HL-60 (cell line): ENCODE measurements at regions not wholly inside any gene's neighbourhood (a gene's known extent, or its start where the extent isn't known, plus 50 kb on each side); places are given as distances from the start of the nearest gene placed in this dataset.

ENCODE experiments used
- GABPA ChIP-seq: IDR thresholded peaks from 2 replicates; pipeline ENCODE4 v1.6.1; 2012; ENCODE audit warnings: low read depth
- POLR2AphosphoS5 ChIP-seq: IDR thresholded peaks from 2 replicates; pipeline ENCODE4 v1.6.1; 2012; ENCODE audit warnings: low read depth
- TF ChIP-seq, protein P1 (sequence below): IDR thresholded peaks from one replicate; pipeline ENCODE4 v1.5.1; 2011; ENCODE audit warnings: low read length, control low read depth, inconsistent platforms; ENCODE audit not compliant: insufficient read depth

DNA sequence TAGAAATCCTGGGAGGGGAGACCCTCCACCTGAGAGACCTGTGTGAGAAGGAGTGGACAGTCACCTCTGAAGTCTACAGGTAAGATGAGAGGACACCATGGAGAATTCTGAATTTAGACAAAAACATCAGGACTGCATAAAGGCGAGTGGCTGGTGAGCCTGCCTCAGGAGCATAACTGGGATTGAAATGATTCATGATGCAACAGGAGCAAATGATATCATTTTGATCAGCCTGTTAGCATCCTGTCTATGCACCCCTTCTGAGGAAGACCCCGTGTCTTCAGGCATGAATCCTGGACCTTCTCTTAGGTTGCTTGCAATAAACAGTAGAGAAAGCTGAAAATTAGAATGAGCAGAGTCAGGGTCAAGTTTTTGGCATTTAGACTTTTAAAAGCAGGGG lies 245.8 kb downstream of the ETAA1 start:
- TF ChIP-seq, protein P1, sequence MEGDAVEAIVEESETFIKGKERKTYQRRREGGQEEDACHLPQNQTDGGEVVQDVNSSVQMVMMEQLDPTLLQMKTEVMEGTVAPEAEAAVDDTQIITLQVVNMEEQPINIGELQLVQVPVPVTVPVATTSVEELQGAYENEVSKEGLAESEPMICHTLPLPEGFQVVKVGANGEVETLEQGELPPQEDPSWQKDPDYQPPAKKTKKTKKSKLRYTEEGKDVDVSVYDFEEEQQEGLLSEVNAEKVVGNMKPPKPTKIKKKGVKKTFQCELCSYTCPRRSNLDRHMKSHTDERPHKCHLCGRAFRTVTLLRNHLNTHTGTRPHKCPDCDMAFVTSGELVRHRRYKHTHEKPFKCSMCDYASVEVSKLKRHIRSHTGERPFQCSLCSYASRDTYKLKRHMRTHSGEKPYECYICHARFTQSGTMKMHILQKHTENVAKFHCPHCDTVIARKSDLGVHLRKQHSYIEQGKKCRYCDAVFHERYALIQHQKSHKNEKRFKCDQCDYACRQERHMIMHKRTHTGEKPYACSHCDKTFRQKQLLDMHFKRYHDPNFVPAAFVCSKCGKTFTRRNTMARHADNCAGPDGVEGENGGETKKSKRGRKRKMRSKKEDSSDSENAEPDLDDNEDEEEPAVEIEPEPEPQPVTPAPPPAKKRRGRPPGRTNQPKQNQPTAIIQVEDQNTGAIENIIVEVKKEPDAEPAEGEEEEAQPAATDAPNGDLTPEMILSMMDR, result no peak
- TF ChIP-seq GABPA (no peak), POLR2AphosphoS5 (no peak)
